GM21825 (cell line): ENCODE measurements at regions not wholly inside any gene's neighbourhood (a gene's known extent, or its start where the extent isn't known, plus 50 kb on each side); places are given as distances from the start of the nearest gene placed in this dataset.

Source experiments
- ATAC-seq: cut with Tn5 transposase; IDR thresholded peaks from one replicate; pipeline ENCODE4 v1.9.1; 2021; ENCODE audit warnings: mild to moderate bottlenecking, moderate library complexity; ENCODE audit not compliant: unreplicated experiment

GRCh38 chr12:98328467-98328866 lies 186.9 kb upstream of the TMPO start:
- ATAC-seq, result no peak

GRCh38 chr12:98329589-98329988 lies 185.8 kb upstream of the TMPO start:
- ATAC-seq, result no peak

GRCh38 chr12:98332642-98333041 lies 182.7 kb upstream of the TMPO start:
- ATAC-seq, result peak; percentile 74

GRCh38 chr12:98334768-98335167 lies 180.6 kb upstream of the TMPO start:
- ATAC-seq, result no peak

DNA sequence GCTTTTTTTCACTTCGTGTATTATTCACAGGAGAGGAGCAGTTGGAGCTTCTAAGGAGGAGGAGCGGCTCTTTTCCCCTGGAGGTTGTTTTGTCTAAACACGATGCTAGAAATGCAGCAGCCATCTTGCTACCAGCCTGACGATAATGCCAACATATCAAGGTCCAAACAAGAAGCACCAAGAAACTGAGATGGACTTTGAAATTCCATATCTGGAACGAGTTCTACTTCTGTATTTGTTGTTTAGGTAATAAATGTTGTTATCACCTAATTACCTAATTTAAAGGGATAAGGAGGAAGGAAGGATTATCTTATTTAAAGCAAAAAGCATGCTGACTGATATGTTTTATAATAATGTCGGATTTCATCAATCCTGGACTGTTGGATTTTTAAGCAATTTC lies 174.4 kb upstream of the TMPO start:
- ATAC-seq, result no peak

GRCh38 chr12:98341732-98342131 lies 173.7 kb upstream of the TMPO start:
- no peak for ATAC-seq

DNA sequence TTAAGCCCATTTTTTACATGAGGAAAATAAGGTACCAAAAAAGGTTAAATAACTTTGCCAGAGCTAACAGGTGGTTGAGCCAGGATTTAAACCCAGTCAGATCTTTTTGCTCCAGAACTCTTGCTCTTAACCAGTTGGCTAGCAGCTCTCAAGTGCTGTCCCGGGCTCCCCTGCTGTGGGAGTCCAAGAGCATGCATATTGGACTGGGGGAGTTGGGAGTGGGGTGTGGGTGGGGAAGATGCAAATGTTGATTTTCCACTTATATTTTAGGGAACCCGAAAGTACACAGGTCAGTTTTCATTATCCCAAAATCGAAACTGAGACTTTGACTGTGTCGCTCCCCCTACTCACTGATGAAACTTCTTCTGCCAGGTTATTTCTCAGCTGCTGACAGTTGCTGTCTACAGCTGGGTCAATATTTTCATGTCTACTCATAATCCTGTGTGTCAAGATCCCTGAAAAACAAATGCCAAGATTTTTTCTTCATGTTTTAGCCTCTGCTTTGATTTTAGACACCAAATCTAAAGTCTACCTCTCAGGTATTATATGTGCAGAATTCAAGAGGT lies 172.3 kb upstream of the TMPO start:
- no peak for ATAC-seq

GRCh38 chr12:98344046-98344930 lies 171.1 kb upstream of the TMPO start:
- no peak for ATAC-seq

GRCh38 chr12:98345308-98345876 lies 170.0 kb upstream of the TMPO start:
- ATAC-seq, result no peak

DNA sequence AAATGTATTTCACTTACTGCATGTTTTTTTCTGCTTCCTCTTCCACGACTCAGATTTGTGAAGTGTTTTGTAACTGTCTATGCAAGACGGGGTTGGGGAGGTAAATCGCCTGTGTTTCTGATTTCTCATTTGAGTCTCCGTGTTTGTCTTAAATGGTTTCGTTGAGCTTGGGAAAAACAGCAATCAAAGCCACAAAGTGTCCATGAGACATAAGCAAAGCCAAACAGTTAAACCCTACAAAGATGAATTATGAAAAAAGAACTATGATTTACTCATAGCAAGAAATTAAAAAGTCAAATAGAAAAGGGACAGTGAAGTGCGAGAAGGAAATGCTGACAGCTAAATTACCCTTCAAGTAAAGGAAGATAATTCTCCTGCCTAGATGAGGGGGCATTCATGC lies 164.3 kb upstream of the TMPO start:
- no peak for ATAC-seq

DNA sequence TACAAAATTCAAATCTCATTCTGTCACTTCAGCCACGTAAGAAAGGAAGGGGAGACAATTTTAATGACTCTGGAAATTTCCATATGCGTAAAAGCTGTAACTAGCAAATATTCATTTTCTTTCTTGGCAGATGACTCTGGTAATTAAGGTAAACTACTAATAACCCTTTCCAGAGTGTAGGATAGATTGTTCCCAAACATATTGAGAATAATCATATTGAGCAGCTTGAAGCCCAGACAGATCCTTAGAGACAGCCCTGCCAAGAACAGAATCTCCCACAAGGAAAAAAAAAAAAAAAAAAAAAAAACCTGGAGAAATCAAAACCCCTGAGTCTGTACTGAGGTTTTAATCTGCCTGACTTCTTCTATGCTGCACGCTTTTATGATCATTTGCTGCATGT lies 163.6 kb upstream of the TMPO start:
- no peak for ATAC-seq

DNA sequence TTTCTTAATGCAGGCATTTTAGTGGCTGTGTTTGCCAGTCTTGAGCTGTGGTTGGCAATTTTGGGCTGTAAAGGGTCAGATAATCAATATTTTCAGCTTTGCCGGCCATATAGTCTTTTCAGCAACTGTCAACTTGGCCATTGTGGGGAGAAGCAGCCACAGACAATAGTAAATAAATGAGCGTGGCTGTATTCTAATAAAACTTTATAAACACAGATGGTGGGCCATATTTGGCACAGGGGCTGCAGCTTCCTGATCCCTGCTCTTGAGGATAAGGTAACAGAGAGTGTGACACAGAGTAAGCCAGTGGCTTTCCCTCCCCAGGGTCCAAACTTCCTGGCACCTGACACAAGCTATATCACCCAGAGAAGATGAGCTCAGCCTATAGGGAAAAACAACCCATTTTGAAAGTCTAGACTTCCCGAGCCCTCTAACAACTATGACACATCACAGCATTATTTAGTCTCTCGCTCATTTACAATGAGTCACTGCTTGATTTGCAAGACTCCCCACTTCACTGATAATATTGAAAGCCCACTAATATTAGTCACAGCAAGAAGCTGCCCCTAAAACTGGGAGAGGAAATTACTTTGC lies 163.1 kb upstream of the TMPO start:
- peak; percentile 59 for ATAC-seq

DNA sequence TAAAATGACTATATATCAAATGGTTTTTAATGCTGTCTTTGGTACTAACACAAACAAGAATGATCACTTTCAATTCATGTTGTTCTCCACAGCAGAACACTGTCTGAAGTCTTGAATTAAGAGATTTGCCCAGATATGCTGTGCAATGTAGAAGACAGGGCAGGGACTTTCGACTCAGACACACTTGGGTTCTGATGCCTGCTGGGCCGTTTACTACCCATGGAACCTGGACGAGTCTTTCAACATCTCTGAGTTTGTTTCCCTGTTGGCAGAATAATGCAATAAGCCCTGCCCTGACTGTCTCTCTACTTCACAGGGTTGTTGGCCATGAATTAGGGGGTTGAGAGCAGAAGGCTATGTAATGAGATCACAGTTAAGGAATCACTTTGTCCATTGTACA lies 162.6 kb upstream of the TMPO start:
- no peak for ATAC-seq

DNA sequence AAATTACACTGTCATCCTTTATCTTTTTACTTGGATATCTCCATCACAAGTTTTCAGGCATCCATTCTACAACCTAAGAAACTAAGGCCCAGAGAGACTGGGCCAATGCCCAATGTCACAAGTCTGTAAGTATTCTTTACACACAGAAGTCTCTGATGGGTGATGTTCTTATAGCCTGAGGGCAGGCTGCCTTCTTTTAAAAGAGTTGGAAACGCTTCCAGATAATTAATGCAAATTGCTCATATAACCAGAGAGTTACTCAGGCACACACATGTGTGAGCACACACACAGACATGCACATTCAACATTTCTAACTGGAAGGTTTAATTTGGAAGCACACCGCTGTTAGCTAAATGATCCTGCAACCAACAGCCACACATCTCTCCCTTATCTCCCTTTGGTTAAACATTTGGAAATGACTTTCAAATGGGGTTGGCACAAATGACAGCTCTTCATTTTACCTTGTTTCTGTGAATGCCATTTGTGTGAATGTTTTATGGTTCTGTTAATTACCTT lies 160.8 kb upstream of the TMPO start:
- ATAC-seq, result no peak

DNA sequence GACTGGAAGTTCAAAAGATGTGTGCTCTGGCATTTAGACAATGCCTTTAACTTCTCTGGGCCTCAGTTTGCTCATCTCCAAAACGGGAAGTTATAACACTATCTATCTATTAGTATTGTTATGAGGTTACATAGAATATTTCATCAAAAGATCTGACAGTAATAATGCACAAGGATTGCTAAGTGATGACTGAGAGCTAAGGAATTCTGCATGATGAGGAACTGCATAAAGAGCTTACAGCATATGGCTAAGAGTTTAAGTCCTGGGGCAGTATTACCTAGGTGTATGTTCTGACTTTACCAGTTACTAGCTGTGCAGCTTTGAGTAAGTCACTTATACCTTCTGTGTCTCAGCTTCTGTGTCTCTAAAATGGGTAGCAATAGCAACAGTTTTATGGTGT lies 160.1 kb upstream of the TMPO start:
- no peak for ATAC-seq

DNA sequence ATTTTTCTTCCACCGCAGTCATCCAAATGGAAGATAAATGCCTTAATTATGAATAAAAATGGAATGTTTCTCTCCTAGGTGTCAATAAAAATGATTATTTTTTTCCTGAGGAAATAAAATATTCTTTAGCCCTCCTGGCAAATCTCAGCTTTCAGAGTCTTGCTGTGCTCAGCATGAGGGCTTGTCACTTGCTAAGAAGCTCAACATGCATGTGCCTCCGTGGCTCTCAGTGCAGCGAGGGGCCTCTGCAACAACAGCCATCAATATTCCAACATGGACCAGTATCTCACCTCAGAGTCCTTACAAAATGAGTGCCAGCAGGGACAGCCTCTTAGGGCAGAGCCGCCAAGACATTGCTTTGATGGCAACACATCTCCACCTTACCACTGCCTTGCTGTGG lies 159.5 kb upstream of the TMPO start:
- no peak for ATAC-seq

GRCh38 chr12:98358144-98358543 lies 157.2 kb upstream of the TMPO start:
- ATAC-seq, result no peak

GRCh38 chr12:98359856-98360255 lies 155.5 kb upstream of the TMPO start:
- ATAC-seq, result no peak

DNA sequence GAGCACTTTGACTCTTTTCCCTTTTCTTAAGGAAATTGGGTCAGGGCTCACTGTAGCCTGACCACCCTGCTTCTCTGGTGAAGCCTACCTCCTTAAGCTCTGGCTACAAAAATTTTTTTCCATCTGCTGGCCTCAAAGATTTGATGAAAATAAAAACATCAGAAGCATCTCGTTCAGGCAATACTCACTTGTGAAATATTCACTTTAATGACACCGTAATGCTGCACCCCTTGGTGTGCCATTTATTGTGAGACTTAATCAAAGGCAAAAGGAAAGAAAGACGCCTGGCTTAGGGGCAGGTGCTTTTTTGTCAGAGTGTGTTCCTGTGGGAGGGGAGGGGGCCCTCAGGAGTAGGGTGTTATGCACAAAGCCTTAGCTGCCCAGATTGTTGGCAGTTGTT lies 155.0 kb upstream of the TMPO start:
- no peak for ATAC-seq

- no peak for ATAC-seq
These were observed 145.8 kb upstream of the TMPO start for GRCh38 chr12:98369581-98369980.

- no peak for ATAC-seq
These were observed 144.4 kb upstream of the TMPO start for GRCh38 chr12:98370976-98371375.

DNA sequence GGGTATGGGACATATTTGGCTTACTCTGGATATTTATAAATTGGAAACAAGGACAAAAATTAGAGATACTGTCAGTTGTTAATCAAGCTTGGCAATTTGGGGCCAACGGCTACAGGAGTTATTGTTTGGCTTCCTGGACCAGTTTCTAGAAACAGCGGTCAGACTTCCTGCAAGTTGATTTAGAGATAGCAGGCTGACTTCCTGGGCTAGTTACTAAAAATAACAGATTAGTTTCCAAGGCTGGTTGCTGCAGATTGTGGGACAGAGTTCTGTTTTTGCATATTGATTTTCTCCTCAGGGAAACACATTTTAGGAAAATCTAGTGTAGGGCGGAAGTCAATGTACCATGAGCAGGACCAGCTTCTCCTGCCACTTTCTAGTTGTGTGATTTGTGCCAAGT lies 144.0 kb upstream of the TMPO start:
- ATAC-seq, result no peak
